Epithelial cell of esophagus (primary cell): ENCODE measurements at regions not wholly inside any gene's neighbourhood (a gene's known extent, or its start where the extent isn't known, plus 50 kb on each side); places are given as distances from the start of the nearest gene placed in this dataset.

Experiments used
- DNase-seq: peaks from one replicate; pipeline ENCODE4 v3.0.0; 2010; ENCODE audit warnings: low read depth
- H3K4me3 ChIP-seq: 2 replicates; pipeline ENCODE4 v1.5.1; 2011; ENCODE audit warnings: mild to moderate bottlenecking, low read length, control low read depth
- CTCF ChIP-seq: IDR thresholded peaks from 2 replicates; pipeline ENCODE4 v1.5.1; 2011; ENCODE audit warnings: low read depth, mild to moderate bottlenecking, low read length, control low read depth, inconsistent platforms; ENCODE audit not compliant: insufficient read depth; ENCODE audit errors: missing control alignments

DNA sequence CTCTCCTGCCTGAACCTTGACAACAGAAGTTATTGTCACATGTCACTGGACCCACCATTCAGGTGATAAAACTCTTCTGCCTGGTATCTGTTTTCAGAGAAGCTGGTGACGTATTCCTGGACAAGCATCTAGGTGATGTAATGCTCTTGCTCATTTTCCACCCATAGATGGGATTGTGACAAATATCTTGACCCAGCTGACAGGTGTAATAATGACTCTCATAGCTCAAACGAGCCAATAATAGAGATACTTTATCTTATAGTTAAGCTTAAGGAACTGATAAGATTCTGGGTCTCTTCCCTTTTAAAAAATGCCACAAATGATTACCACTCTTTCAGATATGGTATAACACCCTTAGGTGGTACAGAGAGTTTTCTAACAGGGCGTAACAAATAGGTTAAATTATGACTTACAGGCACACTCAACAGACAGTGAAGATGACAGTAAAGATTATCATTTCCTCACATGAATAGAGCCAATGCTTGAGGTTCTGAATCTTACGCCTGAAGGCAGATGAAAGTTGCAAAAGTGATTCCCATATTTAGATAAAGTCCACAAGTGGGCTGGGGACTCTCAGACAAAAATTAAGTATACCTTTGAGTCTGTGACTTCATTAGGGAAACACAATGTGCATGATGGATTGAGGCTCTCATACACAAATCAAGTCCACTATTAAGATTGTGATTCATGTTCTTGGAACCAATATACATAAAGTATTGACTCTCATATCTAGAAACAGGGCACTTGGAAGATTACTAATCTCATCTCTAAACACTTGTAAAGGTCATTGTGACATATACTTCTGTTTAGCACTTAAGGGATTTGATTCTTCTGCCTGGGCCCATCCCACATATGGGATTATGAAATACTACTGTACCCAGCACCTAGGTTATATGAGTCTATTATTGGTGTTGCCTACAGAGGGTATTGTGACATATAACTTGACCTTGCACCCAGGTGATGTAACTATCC lies 326.0 kb downstream of the RPS4Y2 start:
- DNase-seq: no peak
- no peak overlapping the region for H3K4me3 ChIP-seq
- no peak for TF ChIP-seq CTCF

DNA sequence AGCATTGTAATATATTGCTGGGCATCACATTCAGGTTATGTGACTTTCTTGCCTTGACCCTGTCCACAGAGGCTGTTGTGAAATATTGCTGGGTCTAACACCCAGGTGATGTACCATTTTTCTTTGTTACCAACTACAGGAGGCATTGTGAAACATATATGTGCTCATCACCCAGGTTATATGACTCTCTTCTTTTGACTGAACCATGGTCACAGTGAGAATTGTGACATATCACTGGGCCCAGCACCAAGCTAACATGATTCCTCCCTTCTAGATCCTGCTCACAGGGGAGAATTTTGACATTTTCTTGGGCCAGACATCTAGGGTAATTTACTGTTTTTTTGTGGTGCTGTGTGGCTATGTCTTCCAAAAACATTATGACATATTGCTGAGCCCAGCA lies 326.7 kb downstream of the RPS4Y2 start:
- no peak for DNase-seq
- H3K4me3 ChIP-seq: no peak overlapping the region
- TF ChIP-seq CTCF: no peak

GRCh38 chrY:21091909-21092308 lies 336.0 kb downstream of the RPS4Y2 start:
- no peak for TF ChIP-seq CTCF
- DNase-seq: no peak
- H3K4me3 ChIP-seq: no peak overlapping the region

DNA sequence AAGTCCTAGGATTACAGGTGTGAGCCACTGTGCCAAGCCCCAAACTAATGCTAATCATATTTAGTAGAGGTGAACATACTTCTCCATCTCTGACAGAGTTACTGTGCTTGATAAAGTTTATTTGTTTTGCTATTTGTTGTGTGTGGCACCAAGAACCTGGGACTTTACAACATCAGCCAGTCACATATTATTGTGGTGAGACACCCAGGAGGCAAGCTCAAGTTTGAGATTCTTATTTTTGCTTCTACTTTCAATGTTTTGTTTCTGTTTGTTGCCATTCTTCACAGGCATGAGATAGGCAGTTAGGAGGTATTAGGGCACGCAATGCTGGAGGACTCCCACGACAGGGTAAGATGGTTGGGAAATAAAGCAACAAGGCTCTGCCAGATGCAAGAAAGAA lies 346.6 kb downstream of the RPS4Y2 start:
- TF ChIP-seq CTCF: no peak
- DNase-seq: no peak
- H3K4me3 ChIP-seq: no peak overlapping the region

DNA sequence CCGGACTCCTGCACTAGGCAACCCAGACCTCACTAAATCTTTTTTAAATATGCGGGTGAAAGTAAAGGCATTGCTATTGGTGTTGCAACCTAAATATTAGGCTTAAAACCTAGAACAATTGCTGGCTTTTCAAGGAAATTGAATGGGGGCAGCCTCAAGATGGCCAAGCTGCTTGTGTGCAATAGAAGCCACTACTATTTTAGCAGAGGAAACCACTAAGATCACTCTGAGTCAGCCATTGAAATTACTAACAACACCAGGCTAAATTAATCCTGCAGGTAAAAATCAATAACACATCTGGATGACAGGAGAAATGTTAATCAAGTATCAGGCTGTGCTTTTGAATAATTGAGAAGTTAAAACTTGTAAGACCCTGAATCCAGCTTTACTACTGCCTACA lies 348.0 kb downstream of the RPS4Y2 start:
- DNase-seq: no peak
- no peak overlapping the region for H3K4me3 ChIP-seq
- TF ChIP-seq CTCF: no peak

DNA sequence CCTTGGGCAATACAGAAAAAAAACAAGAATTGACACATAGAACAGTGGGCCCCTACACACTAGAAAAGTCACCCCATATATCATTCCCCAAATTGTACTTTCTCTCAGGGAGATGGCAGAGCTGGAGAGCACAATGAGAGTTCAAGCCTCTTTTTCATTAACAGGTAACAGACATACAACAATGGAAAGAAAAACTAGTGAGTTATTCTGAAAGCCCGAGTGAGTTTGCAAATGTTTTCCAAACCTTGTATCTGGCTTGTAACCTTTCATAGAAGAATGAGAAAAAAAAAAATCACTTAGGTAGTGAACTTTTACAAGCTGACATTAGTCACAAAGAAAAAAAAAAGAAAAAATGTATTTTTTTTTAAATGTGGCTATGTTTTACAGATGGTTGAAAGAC lies 349.6 kb downstream of the RPS4Y2 start:
- H3K4me3 ChIP-seq: no peak overlapping the region
- TF ChIP-seq CTCF: no peak
- no peak for DNase-seq

GRCh38 chrY:21111313-21111712 lies 355.4 kb downstream of the RPS4Y2 start:
- TF ChIP-seq CTCF: no peak
- no peak overlapping the region for H3K4me3 ChIP-seq
- no peak for DNase-seq
